H1 (cell line): ENCODE measurements at regions not wholly inside any gene's neighbourhood (a gene's known extent, or its start where the extent isn't known, plus 50 kb on each side); places are given as distances from the start of the nearest gene placed in this dataset.

Source experiments
- BACH1 ChIP-seq: IDR thresholded peaks from 2 replicates; pipeline ENCODE4 v1.6.1; 2012; ENCODE audit warnings: low read length, improper control_type of control experiment
- CHD1 ChIP-seq: IDR thresholded peaks from 2 replicates; pipeline ENCODE4 v1.6.1; 2012; ENCODE audit warnings: low read depth, low read length, improper control_type of control experiment
- CHD2 ChIP-seq: IDR thresholded peaks from 2 replicates; pipeline ENCODE4 v1.6.1; 2012; ENCODE audit warnings: low read length, improper control_type of control experiment
- EP300 ChIP-seq, 2 experiments: IDR thresholded peaks; 1 replicate in 1 of 2; 2 replicates in 1 of 2; pipeline ENCODE4 v1.6.1; 2011 to 2012; ENCODE audit warnings: low read depth in 2 of 2, low read length in 2 of 2, mild to moderate bottlenecking in 2 of 2, borderline replicate concordance in 1 of 2, inconsistent platforms in 1 of 2, moderate library complexity in 1 of 2
- EZH2 ChIP-seq: fragments of 200-600 bp; sonication (generic); IDR thresholded peaks from 2 replicates; pipeline ENCODE4 v1.7.1; 2012; ENCODE audit warnings: low read depth, mild to moderate bottlenecking, moderate library complexity, low read length, inconsistent platforms; ENCODE audit not compliant: severe bottlenecking
- JUN ChIP-seq: IDR thresholded peaks from 2 replicates; pipeline ENCODE4 v1.6.1; 2011; ENCODE audit warnings: low read depth, mild to moderate bottlenecking, improper control_type of control experiment, low read length
- KDM1A ChIP-seq: fragments of 200-600, 300-600 bp; sonication (generic); IDR thresholded peaks from 2 replicates; pipeline ENCODE4 v1.7.1; 2016; ENCODE audit warnings: mild to moderate bottlenecking, low read length, borderline replicate concordance
- POLR2A ChIP-seq, 2 experiments: IDR thresholded peaks; 1 replicate in 1 of 2; 2 replicates in 1 of 2; pipeline ENCODE4 v1.6.1; 2011; ENCODE audit warnings: low read depth in 2 of 2, low read length in 2 of 2, mild to moderate bottlenecking in 2 of 2; ENCODE audit errors: control extremely low read depth in 1 of 2
- POLR2AphosphoS5 ChIP-seq: IDR thresholded peaks from 2 replicates; pipeline ENCODE4 v1.6.1; 2011; ENCODE audit warnings: low read depth, low read length
- SP1 ChIP-seq: IDR thresholded peaks from 2 replicates; pipeline ENCODE4 v1.6.1; 2011; ENCODE audit warnings: low read depth, low read length
- TAF1 ChIP-seq: IDR thresholded peaks from 2 replicates; pipeline ENCODE4 v1.6.1; 2011; ENCODE audit warnings: mild to moderate bottlenecking, low read depth, low read length
- ZNF274 ChIP-seq: IDR thresholded peaks from 2 replicates; pipeline ENCODE4 v1.7.0; 2012; ENCODE audit warnings: low read length, borderline replicate concordance; ENCODE audit errors: extremely low read depth
- TF ChIP-seq, protein P1 (sequence below), 3 experiments: IDR thresholded peaks; 1 replicate in 2 of 3; 2 replicates in 1 of 3; pipeline versions ENCODE4 v1.5.1 to v1.6.1; 2011; ENCODE audit warnings: low read length in 3 of 3, mild to moderate bottlenecking in 3 of 3, inconsistent platforms in 2 of 3, low read depth in 1 of 3, moderate library complexity in 1 of 3; ENCODE audit not compliant: insufficient read depth in 1 of 3; ENCODE audit errors: control extremely low read depth in 1 of 3

DNA sequence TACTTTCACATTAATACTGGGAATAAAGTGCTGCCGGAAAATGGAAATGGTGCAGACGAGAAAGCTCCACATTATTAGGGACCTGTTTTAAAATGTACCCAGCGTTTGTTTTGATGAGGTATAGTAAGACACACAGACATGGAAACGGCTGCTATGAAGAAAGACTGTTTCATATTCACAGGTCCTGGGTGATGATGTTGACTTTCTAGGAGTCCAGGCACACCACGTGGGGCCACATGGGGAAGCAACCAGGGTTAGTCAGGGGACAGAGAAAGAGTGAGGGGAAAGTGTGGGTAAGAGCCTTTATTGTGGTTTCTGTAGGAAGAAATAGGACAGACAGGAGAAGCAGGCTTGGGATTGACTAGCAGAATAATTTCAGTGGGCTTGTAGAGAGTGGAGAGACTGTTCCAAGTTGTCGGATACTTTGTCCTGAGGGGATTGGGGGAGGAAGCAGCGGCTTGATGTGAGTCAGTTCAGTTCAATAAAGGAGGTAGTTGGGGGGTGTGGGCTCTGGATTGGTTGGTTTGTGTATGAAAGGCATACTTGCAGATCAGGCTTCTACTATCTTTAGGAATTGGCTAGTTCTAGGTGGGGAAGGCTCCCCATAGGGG lies 112.0 kb upstream of the MCHR2 start:
- no peak for TF ChIP-seq KDM1A
- TF ChIP-seq, protein P1, sequence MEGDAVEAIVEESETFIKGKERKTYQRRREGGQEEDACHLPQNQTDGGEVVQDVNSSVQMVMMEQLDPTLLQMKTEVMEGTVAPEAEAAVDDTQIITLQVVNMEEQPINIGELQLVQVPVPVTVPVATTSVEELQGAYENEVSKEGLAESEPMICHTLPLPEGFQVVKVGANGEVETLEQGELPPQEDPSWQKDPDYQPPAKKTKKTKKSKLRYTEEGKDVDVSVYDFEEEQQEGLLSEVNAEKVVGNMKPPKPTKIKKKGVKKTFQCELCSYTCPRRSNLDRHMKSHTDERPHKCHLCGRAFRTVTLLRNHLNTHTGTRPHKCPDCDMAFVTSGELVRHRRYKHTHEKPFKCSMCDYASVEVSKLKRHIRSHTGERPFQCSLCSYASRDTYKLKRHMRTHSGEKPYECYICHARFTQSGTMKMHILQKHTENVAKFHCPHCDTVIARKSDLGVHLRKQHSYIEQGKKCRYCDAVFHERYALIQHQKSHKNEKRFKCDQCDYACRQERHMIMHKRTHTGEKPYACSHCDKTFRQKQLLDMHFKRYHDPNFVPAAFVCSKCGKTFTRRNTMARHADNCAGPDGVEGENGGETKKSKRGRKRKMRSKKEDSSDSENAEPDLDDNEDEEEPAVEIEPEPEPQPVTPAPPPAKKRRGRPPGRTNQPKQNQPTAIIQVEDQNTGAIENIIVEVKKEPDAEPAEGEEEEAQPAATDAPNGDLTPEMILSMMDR (IDR thresholded peaks at IDR 0.05; ENCODE audit: control extremely low read depth in 1 of 3, insufficient read depth in 1 of 3, low read depth in 1 of 3, low read length in 3 of 3): no peak
- no peak for TF ChIP-seq ZNF274
- TF ChIP-seq CHD1: no peak
- TF ChIP-seq POLR2A (IDR thresholded peaks at IDR 0.05; ENCODE audit: control extremely low read depth in 1 of 2, low read depth in 2 of 2, low read length in 2 of 2): no peak
- TF ChIP-seq EP300 (IDR thresholded peaks at IDR 0.05; ENCODE audit: borderline replicate concordance in 1 of 2, low read depth in 2 of 2, low read length in 2 of 2): no peak
- TF ChIP-seq TAF1: no peak
- no peak for TF ChIP-seq CHD2
- TF ChIP-seq SP1: no peak
- no peak for TF ChIP-seq JUN
- no peak for TF ChIP-seq POLR2AphosphoS5
- no peak for TF ChIP-seq EZH2
- no peak for TF ChIP-seq BACH1
